Thyroid gland (tissue), 4 donors: ENCODE measurements at regions not wholly inside any gene's neighbourhood (a gene's known extent, or its start where the extent isn't known, plus 50 kb on each side); places are given as distances from the start of the nearest gene placed in this dataset.
A peak's percentile ranks its signal among the peaks of the same experiment; 100 is the strongest.

Experiments used
- DNase-seq, 2 donors: peaks; one replicate each; pipeline ENCODE4 v3.0.0-alpha.2; 2019
- H3K27ac ChIP-seq, 3 donors: fragments of 200-600 bp; sonication (generic); 1 replicate in 2 of 3; 2 replicates in 1 of 3; pipeline ENCODE4 v1.5.1; 2016 to 2019; ENCODE audit warnings: mild to moderate bottlenecking in 1 of 3, moderate library complexity in 1 of 3
- H3K27me3 ChIP-seq: fragments of 200-600 bp; sonication (generic); one replicate; pipeline ENCODE4 v1.5.1; 2019
- H3K36me3 ChIP-seq, 2 donors: fragments of 200-600 bp; sonication (generic); one replicate each; pipeline ENCODE4 v1.5.1; 2016 to 2019
- H3K4me1 ChIP-seq, 2 donors: fragments of 200-600 bp; sonication (generic); one replicate each; pipeline ENCODE4 v1.5.1; 2017 to 2019
- H3K4me3 ChIP-seq, 3 donors: fragments of 200-600 bp; sonication (generic); replicated peaks in 1 of 3; 1 replicate in 2 of 3; 2 replicates in 1 of 3; pipeline ENCODE4 v1.5.1; 2016; ENCODE audit warnings: mild to moderate bottlenecking in 1 of 3
- H3K9me3 ChIP-seq: fragments of 200-600 bp; sonication (generic); one replicate; pipeline ENCODE4 v1.5.1; 2017
- CTCF ChIP-seq, 6 experiments: fragments of 200-600 bp in 3 of 6; fragments of 450-650 bp in 3 of 6; sonication (generic) in 3 of 6; IDR thresholded peaks; one replicate each; pipeline ENCODE4 v1.5.1; 2016 to 2019; ENCODE audit warnings: antibody characterized with exemption in 6 of 6, mild to moderate bottlenecking in 2 of 6, inconsistent platforms in 1 of 6, moderate library complexity in 1 of 6
- POLR2A ChIP-seq, 2 donors: fragments of 450-650 bp; IDR thresholded peaks; one replicate each; pipeline ENCODE4 v1.6.1; 2017; ENCODE audit warnings: antibody characterized with exemption in 2 of 2, mild to moderate bottlenecking in 2 of 2, moderate library complexity in 1 of 2
- WGBS, 2 donors: methylation state at CpG; one replicate each; pipeline ENCODE4 v1.1.5; 2017; 5-methylcytosine and 5-hydroxymethylcytosine counted together
- intact Hi-C: fragments of 100-400 bp; cut with DNase I; formaldehyde crosslinking; loops from one replicate; pipeline ENCODE4 v1.15.1; 2023

- Histone ChIP-seq H3K27me3 (no peaks in the 10 kb centered on the region), H3K9me3 (peaks cover 4% of the 10 kb centered on the region), H3K27ac (peak overlapping the region in 1 of 3 donors; percentile 15), H3K4me3 (no peak overlapping the region), H3K4me1 (no peaks in the 10 kb centered on the region), H3K36me3 (no peaks in the 10 kb centered on the region)
- WGBS, 2 donors: 34 to 46% methylated on average over 11 to 12 of the region's 13 CpGs
- intact Hi-C loops: loop anchor here (5.0 kb wide), 1 partner anchor 340 kb away; no protein-coding TSS in a partner anchor
- no peak for DNase-seq
- peak in 3 of 6 experiments; percentile 47 to 54 (median 51) for TF ChIP-seq CTCF (IDR thresholded peaks at IDR 0.05)
- no peak for TF ChIP-seq POLR2A (IDR thresholded peaks at IDR 0.05)
Observed at GRCh38 chr3:43162230-43163084, 56.6 kb upstream of the POMGNT2 start.

- no peaks in the 10 kb centered on the region for H3K36me3 ChIP-seq
- no peak for DNase-seq
- intact Hi-C loops: loop anchor here (5.0 kb wide), 1 partner anchor 341 kb away; no protein-coding TSS in a partner anchor
- H3K27ac ChIP-seq: no peak overlapping the region
- peaks cover 4% of the 10 kb centered on the region for H3K9me3 ChIP-seq
- H3K4me1 ChIP-seq: no peaks in the 10 kb centered on the region
- TF ChIP-seq POLR2A (IDR thresholded peaks at IDR 0.05) (no peak), CTCF (IDR thresholded peaks at IDR 0.05) (no peak)
- 63 to 66% methylated on average over 5 of the region's 5 CpGs for WGBS, 2 donors
- no peak overlapping the region for H3K4me3 ChIP-seq
- no peaks in the 10 kb centered on the region for H3K27me3 ChIP-seq
Observed at GRCh38 chr3:43161684-43162229, 55.9 kb upstream of the POMGNT2 start.

GRCh38 chr3:43160664-43161063 is 54.8 kb upstream of the POMGNT2 start:
- no peak for DNase-seq

GRCh38 chr3:43159876-43160255 is 54.0 kb upstream of the POMGNT2 start:
- Histone ChIP-seq H3K36me3 (no peaks in the 10 kb centered on the region), H3K9me3 (no peaks in the 10 kb centered on the region), H3K27ac (no peak overlapping the region), H3K27me3 (no peaks in the 10 kb centered on the region), H3K4me1 (no peaks in the 10 kb centered on the region), H3K4me3 (no peak overlapping the region)
- intact Hi-C loops: loop anchor here (5.0 kb wide), 2 partner anchors 203 to 342 kb away; no protein-coding TSS in a partner anchor
- no peak for DNase-seq
- WGBS, 2 donors: 91 to 96% methylated on average over 3 of the region's 3 CpGs
- TF ChIP-seq POLR2A (IDR thresholded peaks at IDR 0.05) (no peak), CTCF (IDR thresholded peaks at IDR 0.05) (no peak)

More at GRCh38 chr3:43160664-43161063, 54.8 kb upstream of the POMGNT2 start:
- 95 to 96% methylated on average over 1 of the region's 1 CpG for WGBS, 2 donors
- Histone ChIP-seq H3K4me3 (no peak overlapping the region), H3K27me3 (no peaks in the 10 kb centered on the region), H3K9me3 (peaks cover 4% of the 10 kb centered on the region), H3K36me3 (no peaks in the 10 kb centered on the region), H3K27ac (no peak overlapping the region), H3K4me1 (no peaks in the 10 kb centered on the region)
- TF ChIP-seq CTCF (IDR thresholded peaks at IDR 0.05): no peak
- TF ChIP-seq POLR2A (IDR thresholded peaks at IDR 0.05): no peak
- intact Hi-C loops: loop anchor here (5.0 kb wide), 1 partner anchor 342 kb away; no protein-coding TSS in a partner anchor
